ENCODE measurements at regions not wholly inside any gene's neighbourhood (a gene's known extent, or its start where the extent isn't known, plus 50 kb on each side); places are given as distances from the start of the nearest gene placed in this dataset.

DNA sequence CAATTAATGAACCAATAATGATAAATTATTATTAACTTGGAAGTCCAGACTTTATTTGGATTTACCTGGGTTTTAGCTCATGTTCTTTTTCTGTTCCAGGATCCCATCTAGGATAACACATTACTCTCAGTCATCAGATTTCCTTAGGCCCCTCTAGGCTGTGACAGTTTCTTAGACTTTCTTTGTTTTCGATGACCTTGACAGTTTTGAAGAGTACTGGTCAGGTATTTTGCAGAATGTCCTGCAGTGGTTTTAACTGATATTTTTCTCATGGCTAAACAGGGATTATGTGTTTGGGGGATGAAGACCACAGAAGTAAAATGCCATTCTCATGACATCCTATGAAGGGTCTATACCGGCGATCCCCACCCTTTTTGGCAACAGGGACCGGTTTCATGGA, 144.0 kb downstream of the NAV1 start:
- Mint-ChIP-seq H3K4me1 (peaks cover 43% of the 10 kb centered on the region), H3K36me3 (ENCODE audit: low read depth) (no peaks in the 10 kb centered on the region), H3K27ac (ENCODE audit: unreplicated experiment) (no peak overlapping the region), H3K4me3 (no peak overlapping the region), H3K27me3 (ENCODE audit: low read depth) (no peaks in the 10 kb centered on the region), H3K9me3 (no peaks in the 10 kb centered on the region)
- no peak for TF ChIP-seq CTCF (conservative IDR thresholded peaks at IDR 0.05)
- no peak for DNase-seq (ENCODE audit: low read depth, low spot score)

DNA sequence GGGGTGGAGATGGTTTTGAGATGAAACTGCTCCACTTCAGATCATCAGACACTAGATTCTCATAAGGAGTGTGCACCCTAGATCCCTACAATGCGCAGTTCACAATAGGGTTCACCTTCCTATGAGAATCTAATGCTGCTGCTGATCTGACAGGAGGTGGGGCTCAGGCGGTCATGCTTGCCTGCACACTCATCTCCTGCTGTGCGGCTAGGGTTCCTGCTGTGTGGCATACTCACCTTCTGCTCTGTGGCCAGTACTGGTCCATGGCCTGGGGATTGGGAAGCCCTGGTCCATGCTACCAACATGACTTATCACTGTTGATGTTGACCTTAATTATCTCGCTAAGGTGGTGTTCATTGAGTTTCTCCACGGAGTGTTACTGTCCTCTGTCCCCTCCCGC, 144.5 kb downstream of the NAV1 start:
- no peaks in the 10 kb centered on the region for H3K36me3 Mint-ChIP-seq (ENCODE audit: low read depth)
- no peak for TF ChIP-seq CTCF (conservative IDR thresholded peaks at IDR 0.05)
- no peak for DNase-seq (ENCODE audit: low read depth, low spot score)
- H3K27ac Mint-ChIP-seq (ENCODE audit: unreplicated experiment) = no peak overlapping the region
- no peaks in the 10 kb centered on the region for H3K9me3 Mint-ChIP-seq
- H3K4me3 Mint-ChIP-seq = no peak overlapping the region
- H3K27me3 Mint-ChIP-seq (ENCODE audit: low read depth) = no peaks in the 10 kb centered on the region
- peaks cover 39% of the 10 kb centered on the region for H3K4me1 Mint-ChIP-seq

DNA sequence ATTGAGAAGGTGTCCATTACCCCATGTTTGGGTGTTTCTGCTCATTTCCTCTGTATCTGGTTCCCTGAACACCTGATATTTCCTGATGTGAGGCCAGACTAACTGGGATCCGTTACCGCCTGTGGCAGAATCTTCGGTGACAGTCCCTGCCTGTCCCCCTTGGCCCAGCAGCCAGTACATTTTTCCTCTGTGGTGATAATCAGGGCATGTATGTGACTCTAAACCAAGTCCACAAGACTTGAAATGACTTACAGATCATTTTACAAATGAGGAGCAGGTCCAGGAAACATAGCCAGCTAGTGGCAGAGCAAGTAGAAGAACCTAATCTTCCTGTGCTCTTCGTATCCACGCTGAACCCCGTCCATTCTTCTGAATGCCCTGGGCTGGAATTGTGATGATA, 143.5 kb upstream of the IPO9 start:
- Mint-ChIP-seq H3K4me1 (peaks cover 27% of the 10 kb centered on the region), H3K4me3 (no peak overlapping the region), H3K27me3 (ENCODE audit: low read depth) (no peaks in the 10 kb centered on the region)

GRCh38 chr1:201686714-201687455, 142.1 kb upstream of the IPO9 start:
- Mint-ChIP-seq H3K27me3 (ENCODE audit: low read depth) (no peaks in the 10 kb centered on the region), H3K9me3 (no peaks in the 10 kb centered on the region), H3K36me3 (ENCODE audit: low read depth) (peaks cover 2% of the 10 kb centered on the region), H3K4me1 (peaks cover 18% of the 10 kb centered on the region), H3K27ac (ENCODE audit: unreplicated experiment) (no peak overlapping the region), H3K4me3 (no peak overlapping the region)
- no peak for TF ChIP-seq CTCF (conservative IDR thresholded peaks at IDR 0.05)
- no peak for DNase-seq (ENCODE audit: low read depth, low spot score)

More for the DNA sequence above, 143.5 kb upstream of the IPO9 start:
- Mint-ChIP-seq H3K36me3 (ENCODE audit: low read depth) (peaks cover under 1% of the 10 kb centered on the region), H3K9me3 (no peaks in the 10 kb centered on the region), H3K27ac (ENCODE audit: unreplicated experiment) (no peak overlapping the region)
- DNase-seq (ENCODE audit: low read depth, low spot score) = no peak
- TF ChIP-seq CTCF (conservative IDR thresholded peaks at IDR 0.05) = no peak

GRCh38 chr1:201688514-201688913, 140.4 kb upstream of the IPO9 start:
- H3K27ac Mint-ChIP-seq (ENCODE audit: unreplicated experiment) = no peak overlapping the region
- no peak overlapping the region for H3K4me3 Mint-ChIP-seq
- H3K9me3 Mint-ChIP-seq = no peaks in the 10 kb centered on the region
- H3K27me3 Mint-ChIP-seq (ENCODE audit: low read depth) = no peaks in the 10 kb centered on the region
- no peak for DNase-seq (ENCODE audit: low read depth, low spot score)
- TF ChIP-seq CTCF (conservative IDR thresholded peaks at IDR 0.05) = no peak
- peaks cover 2% of the 10 kb centered on the region for H3K36me3 Mint-ChIP-seq (ENCODE audit: low read depth)
- peaks cover 10% of the 10 kb centered on the region for H3K4me1 Mint-ChIP-seq
